Endothelial cell of umbilical vein (primary cell): ENCODE measurements at regions not wholly inside any gene's neighbourhood (a gene's known extent, or its start where the extent isn't known, plus 50 kb on each side); places are given as distances from the start of the nearest gene placed in this dataset.

Experiments used
- BruUV-seq: library from RNA; stranded (reverse); fragments of 400-500 nt; replicated peaks from 2 replicates; lab custom pipeline; 2021; lab: Mats Ljungman, UMichigan
- CTCF ChIA-PET: fragments of 300-600, 350-600 bp; sonication (Branson Sonifier 250); formaldehyde crosslinking; loops from one replicate; lab custom pipeline; 2021; ENCODE audit warnings: antibody characterized with exemption, inconsistent platforms; lab: Charles Lee
- POLR2A ChIA-PET: fragments of 300-600, 350-600 bp; sonication (Branson Sonifier 250); formaldehyde crosslinking; loops from one replicate; lab custom pipeline; 2021; ENCODE audit warnings: antibody characterized with exemption, inconsistent platforms; lab: Charles Lee
- DNase-seq: peaks from one replicate; pipeline ENCODE4 v3.0.0-alpha.2; 2011; ENCODE audit warnings: low read depth, low spot score
- FAIRE-seq: peaks from 2 replicates; lab custom pipeline; 2011; peaks lifted over from hg19 to GRCh38; lab: Jason Lieb, UNC
- H2AFZ ChIP-seq: 2 replicates; pipeline ENCODE4 v1.6.0; 2012; ENCODE audit warnings: low read depth, low read length, control low read depth, inconsistent platforms
- H3K27ac ChIP-seq: 2 replicates; pipeline ENCODE4 v1.5.1; 2011; ENCODE audit warnings: low read depth, mild to moderate bottlenecking, control low read depth, low read length, moderate library complexity; ENCODE audit not compliant: insufficient read depth
- H3K27me3 ChIP-seq, 2 experiments: 2 replicates each; pipeline versions ENCODE4 v1.6.0 to v1.6.1; 2011; ENCODE audit warnings: low read length in 2 of 2, mixed read lengths in 1 of 2; ENCODE audit not compliant: control insufficient read depth in 2 of 2, insufficient read depth in 2 of 2
- H3K36me3 ChIP-seq, 2 experiments: 2 replicates in 1 of 2; 3 replicates in 1 of 2; pipeline ENCODE4 v1.5.1; 2011; ENCODE audit warnings: low read length in 2 of 2, mild to moderate bottlenecking in 1 of 2, moderate library complexity in 1 of 2; ENCODE audit not compliant: control insufficient read depth in 2 of 2, insufficient read depth in 2 of 2; ENCODE audit errors: extremely low read depth in 1 of 2
- H3K4me1 ChIP-seq: 3 replicates; pipeline ENCODE4 v1.5.1; 2011; ENCODE audit warnings: mild to moderate bottlenecking, low read length; ENCODE audit not compliant: control insufficient read depth, insufficient read depth; ENCODE audit errors: extremely low read depth
- H3K4me2 ChIP-seq: 2 replicates; pipeline ENCODE4 v1.6.1; 2011; ENCODE audit warnings: low read length, control low read depth, mixed read lengths; ENCODE audit not compliant: insufficient read depth
- H3K4me3 ChIP-seq, 3 experiments: fragments of 200-600 bp in 1 of 3; sonication (generic), shearing (Covaris generic) in 1 of 3; replicated peaks in 1 of 3; 2 replicates each; pipeline ENCODE4 v1.5.1; 2011 to 2016; ENCODE audit warnings: control low read depth in 3 of 3, low read length in 3 of 3, mild to moderate bottlenecking in 2 of 3, inconsistent platforms in 1 of 3, low read depth in 1 of 3, moderate library complexity in 1 of 3; ENCODE audit not compliant: insufficient read depth in 1 of 3
- H3K79me2 ChIP-seq: 2 replicates; pipeline ENCODE4 v1.6.0; 2012; ENCODE audit warnings: low read length, inconsistent platforms; ENCODE audit not compliant: control insufficient read depth, insufficient read depth
- H3K9ac ChIP-seq: replicated peaks from 2 replicates; pipeline ENCODE3; 2011; ENCODE audit warnings: low read length, control low read depth; ENCODE audit not compliant: insufficient read depth; ENCODE audit errors: extremely low read depth
- H3K9me1 ChIP-seq: replicated peaks from 3 replicates; pipeline ENCODE4 v1.6.0; 2011; ENCODE audit warnings: mild to moderate bottlenecking, low read length; ENCODE audit not compliant: control insufficient read depth, insufficient read depth; ENCODE audit errors: extremely low read depth
- H3K9me3 ChIP-seq: replicated peaks from 2 replicates; pipeline ENCODE4 v1.5.1; 2012; ENCODE audit warnings: low read length, inconsistent platforms; ENCODE audit not compliant: control insufficient read depth, insufficient read depth
- H4K20me1 ChIP-seq: replicated peaks from 2 replicates; pipeline ENCODE3; 2011; ENCODE audit warnings: mild to moderate bottlenecking, low read length; ENCODE audit not compliant: control insufficient read depth, insufficient read depth; ENCODE audit errors: extremely low read depth
- FOS ChIP-seq: IDR thresholded peaks from 2 replicates; pipeline ENCODE4 v1.6.1; 2011; ENCODE audit warnings: mild to moderate bottlenecking, low read length, moderate library complexity, borderline replicate concordance; ENCODE audit not compliant: insufficient read depth
- GATA2 ChIP-seq: IDR thresholded peaks from 2 replicates; pipeline ENCODE4 v1.7.0; 2011; ENCODE audit warnings: low read depth, mild to moderate bottlenecking, moderate library complexity, mixed read lengths, low read length; ENCODE audit not compliant: insufficient read length, insufficient read depth
- JUN ChIP-seq: IDR thresholded peaks from 2 replicates; pipeline ENCODE4 v1.6.1; 2011; ENCODE audit warnings: borderline replicate concordance, low read depth; ENCODE audit not compliant: insufficient read length, insufficient read depth
- dilution Hi-C: fragments of 300-500 bp; cut with MboI; formaldehyde crosslinking; loops from one replicate; pipeline ENCODE4 v1.15.0; 2019; ENCODE audit warnings: low sequenced_read_pairs; ENCODE audit not compliant: extremely low pct_ligation_motif_present
- intact Hi-C: fragments of 100-400 bp; cut with micrococcal nuclease; formaldehyde crosslinking; loops from one replicate; pipeline ENCODE4 v1.10.0; 2022
- TF ChIP-seq, protein P1 (sequence below): IDR thresholded peaks from 2 replicates; pipeline ENCODE4 v1.6.1; 2011; ENCODE audit not compliant: insufficient read depth, insufficient read length

DNA sequence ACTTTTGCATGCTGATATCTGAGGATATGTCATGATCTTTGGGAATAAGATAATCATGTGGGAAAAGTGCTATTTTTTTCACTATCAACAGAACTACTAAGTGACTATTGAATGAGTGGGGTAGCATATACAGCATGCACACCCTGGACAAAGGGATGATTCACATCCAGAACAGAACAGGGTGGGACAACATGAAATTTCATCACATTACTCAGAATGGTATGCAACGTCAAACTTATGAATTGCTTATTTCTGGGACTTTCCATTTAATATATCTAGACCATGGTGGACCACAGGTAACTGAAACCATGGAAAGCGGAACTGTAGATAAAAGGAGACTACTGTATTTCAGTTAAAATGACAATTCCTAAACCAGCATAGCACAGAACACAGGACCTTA lies 370.0 kb downstream of the HINT1 start:
- Histone ChIP-seq H3K4me3 (no peak overlapping the region), H4K20me1 (no peaks in the 10 kb centered on the region), H3K27ac (no peak overlapping the region), H2AFZ (no peak overlapping the region), H3K36me3 (no peaks in the 10 kb centered on the region), H3K27me3 (no peaks in the 10 kb centered on the region), H3K9me1 (no peaks in the 10 kb centered on the region), H3K4me1 (no peaks in the 10 kb centered on the region), H3K9ac (no peak overlapping the region), H3K4me2 (no peak overlapping the region), H3K9me3 (no peaks in the 10 kb centered on the region), H3K79me2 (no peaks in the 10 kb centered on the region)
- ChIA-PET POLR2A (no interaction called here), CTCF (no interaction called here)
- BruUV-seq: no TSS peak
- no peak for DNase-seq
- no peak for FAIRE-seq
- dilution Hi-C loops (no loop called here), intact Hi-C loops (no loop called here)
- TF ChIP-seq, protein P1, sequence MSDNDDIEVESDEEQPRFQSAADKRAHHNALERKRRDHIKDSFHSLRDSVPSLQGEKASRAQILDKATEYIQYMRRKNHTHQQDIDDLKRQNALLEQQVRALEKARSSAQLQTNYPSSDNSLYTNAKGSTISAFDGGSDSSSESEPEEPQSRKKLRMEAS: no peak
- no peak for TF ChIP-seq GATA2
- TF ChIP-seq FOS: no peak

DNA sequence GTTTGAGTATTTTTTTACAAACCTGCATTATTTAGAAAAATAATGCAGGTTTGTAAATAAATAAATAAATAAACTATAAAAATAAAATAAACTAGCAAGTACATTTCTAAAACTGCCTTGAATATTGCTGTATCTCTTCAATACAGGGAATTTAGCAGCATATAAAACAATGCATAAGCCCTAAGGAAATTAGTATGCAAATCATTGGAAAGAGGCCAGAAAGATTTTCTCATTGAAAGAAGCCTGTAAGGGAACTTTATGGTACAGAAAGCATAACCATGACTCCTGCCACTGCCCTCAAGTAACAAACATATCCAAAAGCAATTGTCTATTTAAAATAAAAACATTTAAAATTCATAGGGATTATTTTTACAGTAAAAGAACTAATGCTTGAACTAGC lies 387.3 kb downstream of the HINT1 start:
- H4K20me1 ChIP-seq: no peaks in the 10 kb centered on the region
- no peak overlapping the region for H3K27ac ChIP-seq
- no peaks in the 10 kb centered on the region for H3K36me3 ChIP-seq
- H3K79me2 ChIP-seq: no peaks in the 10 kb centered on the region
- POLR2A ChIA-PET: no interaction called here
- no peak overlapping the region for H2AFZ ChIP-seq
- no peaks in the 10 kb centered on the region for H3K9me1 ChIP-seq
- CTCF ChIA-PET: no interaction called here
- H3K9me3 ChIP-seq: no peaks in the 10 kb centered on the region
- no peak for DNase-seq
- no peak overlapping the region for H3K4me3 ChIP-seq
- H3K4me2 ChIP-seq: no peak overlapping the region
- H3K27me3 ChIP-seq: no peaks in the 10 kb centered on the region
- H3K4me1 ChIP-seq: no peaks in the 10 kb centered on the region
- intact Hi-C loops: no loop called here
- TF ChIP-seq JUN: no peak
- BruUV-seq: no TSS peak
- no peak for FAIRE-seq
- H3K9ac ChIP-seq: no peak overlapping the region
- dilution Hi-C loops: no loop called here
